Fibroblast of skin of scalp (primary cell): ENCODE measurements at regions not wholly inside any gene's neighbourhood (a gene's known extent, or its start where the extent isn't known, plus 50 kb on each side); places are given as distances from the start of the nearest gene placed in this dataset.
"Not testable (repeated sequence)": the region's sequence is repeated elsewhere in the genome, so short reads cannot be mapped to it uniquely, and the experiment has no call there.

ENCODE experiments used
- DNase-seq: peaks from one replicate; pipeline ENCODE4 v3.0.0-alpha.2; 2013

DNA sequence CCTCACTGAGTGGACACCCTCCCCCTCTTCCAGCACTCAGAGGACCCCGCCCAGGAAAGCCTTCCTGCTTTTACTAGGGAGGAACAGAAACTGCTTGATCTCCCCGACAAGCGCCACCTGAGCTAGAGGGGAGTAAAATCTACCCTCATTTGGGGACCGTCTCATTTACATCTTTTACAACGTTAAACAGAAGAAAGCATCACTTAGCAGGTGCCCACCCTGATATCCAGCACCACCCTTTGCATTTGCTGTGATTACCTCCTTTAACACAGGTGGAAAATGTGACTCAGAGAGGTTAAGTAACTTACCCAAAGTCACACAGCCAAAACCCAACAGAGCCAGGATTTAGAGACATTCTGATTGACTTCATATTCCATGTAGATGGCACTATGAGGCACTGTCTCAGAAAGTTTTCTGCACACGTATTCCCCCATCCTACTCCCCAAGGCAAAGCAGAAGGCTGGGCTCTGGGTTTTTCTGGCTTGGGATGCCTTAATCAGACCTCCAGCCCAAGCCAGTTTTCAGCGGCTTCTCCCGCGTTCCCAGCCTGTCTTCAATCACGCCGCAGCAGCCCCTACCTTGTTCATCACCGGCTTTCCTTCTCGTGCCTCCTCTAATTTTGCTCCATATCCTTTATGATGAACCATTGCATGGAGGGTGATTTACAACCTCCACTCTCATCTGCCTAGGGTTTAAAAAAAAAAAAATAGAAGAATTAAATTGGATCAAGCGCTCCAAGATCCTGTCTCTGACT is 314.6 kb upstream of the PROK2 start:
- no peak for DNase-seq

GRCh38 chr3:72097053-72097452 is 312.1 kb upstream of the PROK2 start:
- no peak for DNase-seq

DNA sequence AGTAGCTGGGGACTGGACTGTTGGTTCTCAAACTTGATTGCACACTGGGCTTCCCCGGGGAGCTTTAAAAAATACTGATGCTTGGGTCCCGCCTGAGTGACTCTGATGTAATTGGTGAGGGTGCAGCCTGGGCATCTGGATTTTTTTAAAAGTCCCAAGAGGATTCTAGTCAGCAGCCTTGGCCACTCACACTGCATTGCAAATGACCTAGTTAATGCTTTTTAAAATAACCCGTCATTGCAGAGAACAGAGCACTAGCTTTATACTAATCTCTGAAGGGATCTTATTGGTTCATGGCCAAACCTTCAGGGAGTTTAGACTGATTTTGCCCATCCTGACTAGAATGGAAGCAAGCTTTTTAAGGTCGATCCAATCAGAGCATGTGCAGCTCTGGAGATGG is 310.6 kb upstream of the PROK2 start:
- peak; percentile 6 for DNase-seq

DNA sequence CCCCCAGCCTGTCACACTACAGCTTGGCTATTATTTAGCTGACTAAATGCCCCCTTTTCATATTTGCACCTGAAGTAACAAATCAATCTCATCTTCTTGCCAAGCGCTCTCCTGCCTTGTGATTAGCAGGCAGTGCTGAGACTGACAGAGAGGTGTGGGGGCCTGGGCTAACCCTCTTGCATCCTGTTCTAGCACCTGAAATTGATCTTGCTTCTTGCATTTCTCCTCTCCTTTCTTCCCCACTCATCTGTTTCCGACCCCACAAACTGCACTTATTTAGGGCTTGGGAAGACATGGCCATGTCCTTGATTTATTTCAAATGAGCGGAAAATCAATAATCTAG is 309.0 kb upstream of the PROK2 start:
- no peak for DNase-seq

- DNase-seq: no peak
Measured at GRCh38 chr3:72093270-72093991, 308.5 kb upstream of the PROK2 start.

- peak; percentile 12 for DNase-seq
Measured at GRCh38 chr3:72092778-72093177, 307.8 kb upstream of the PROK2 start.

- DNase-seq: no peak
Measured at GRCh38 chr3:72088486-72089025, 303.6 kb upstream of the PROK2 start.

GRCh38 chr3:72087420-72087819 is 302.5 kb upstream of the PROK2 start:
- DNase-seq: no peak

GRCh38 chr3:72086743-72087087 is 301.8 kb upstream of the PROK2 start:
- no peak for DNase-seq

DNA sequence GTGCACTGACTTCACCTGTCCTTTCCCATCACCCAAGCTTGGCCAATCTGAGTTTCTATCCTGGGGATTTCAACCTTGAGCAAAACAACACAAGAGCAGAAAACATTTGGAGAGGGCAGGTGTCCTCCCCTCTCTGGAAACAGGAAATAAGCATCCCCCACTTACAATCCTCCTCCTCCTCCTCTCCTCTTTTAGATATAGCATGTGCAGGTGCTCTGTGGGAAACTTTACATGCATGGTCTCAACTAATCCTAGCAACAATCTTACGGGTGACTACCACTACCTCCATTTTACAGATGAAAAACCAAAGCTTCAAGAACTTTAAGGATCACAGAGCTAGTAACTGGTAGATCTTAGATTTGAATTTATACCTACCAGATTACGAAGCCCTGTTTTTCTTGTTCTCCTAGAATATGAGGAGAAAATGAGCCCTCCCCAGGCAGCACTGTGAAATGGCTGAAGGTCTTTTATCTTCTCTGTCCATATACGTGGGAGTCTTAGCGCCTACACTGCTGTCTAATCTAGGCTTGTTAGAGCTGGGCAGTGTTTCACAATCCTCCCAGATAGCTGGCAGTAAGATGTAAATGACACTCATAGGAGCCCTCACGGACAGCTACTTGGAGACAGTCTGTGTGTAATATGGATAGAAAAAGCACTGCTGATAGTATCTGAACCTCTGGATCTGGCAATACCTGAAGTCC is 301.2 kb upstream of the PROK2 start:
- DNase-seq: no peak

DNA sequence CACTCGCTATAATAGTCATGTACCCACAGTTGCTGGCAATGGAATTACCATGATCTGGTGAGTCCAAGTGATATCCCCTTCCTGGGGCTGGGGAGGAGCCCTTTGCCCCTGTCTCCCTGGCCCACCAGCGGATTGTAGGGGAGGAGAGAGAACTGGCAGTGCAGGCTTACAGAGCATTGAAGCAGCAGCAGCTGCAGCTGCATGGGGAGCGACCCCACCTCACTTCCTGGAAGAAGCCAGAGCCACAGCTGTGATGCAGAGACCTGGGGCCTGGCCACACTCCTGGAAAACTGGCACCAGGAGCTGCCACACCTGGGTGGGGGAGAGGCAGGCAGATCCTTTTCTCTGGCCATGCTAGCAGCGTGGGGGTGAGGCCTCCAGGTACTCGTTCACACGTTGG is 300.1 kb upstream of the PROK2 start:
- DNase-seq: no peak

- no peak for DNase-seq
Measured at GRCh38 chr3:72082776-72083462, 298.0 kb upstream of the PROK2 start.

GRCh38 chr3:72082186-72082715 is 297.3 kb upstream of the PROK2 start:
- no peak for DNase-seq

- no peak for DNase-seq
Measured at GRCh38 chr3:72081471-72082185, 296.7 kb upstream of the PROK2 start.

DNA sequence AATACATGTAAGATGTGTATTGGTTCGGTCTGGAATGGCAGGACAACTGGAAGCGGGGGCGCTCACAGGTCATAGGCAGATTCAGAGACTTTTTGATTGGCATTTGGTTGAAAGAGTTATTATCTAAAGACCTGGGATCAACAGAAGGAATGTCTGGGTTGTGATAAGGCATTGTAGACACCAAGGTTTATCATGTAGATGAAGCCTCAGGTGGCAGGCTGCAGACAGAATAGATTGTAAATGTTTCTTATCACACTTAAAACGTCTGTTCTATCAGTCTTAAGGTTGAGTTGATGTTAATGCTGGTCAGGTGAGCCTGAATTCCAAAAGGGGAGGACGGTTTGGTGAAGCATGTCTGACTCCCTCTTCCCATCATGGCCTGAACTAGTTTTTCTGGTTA is 295.9 kb upstream of the PROK2 start:
- no peak for DNase-seq

DNA sequence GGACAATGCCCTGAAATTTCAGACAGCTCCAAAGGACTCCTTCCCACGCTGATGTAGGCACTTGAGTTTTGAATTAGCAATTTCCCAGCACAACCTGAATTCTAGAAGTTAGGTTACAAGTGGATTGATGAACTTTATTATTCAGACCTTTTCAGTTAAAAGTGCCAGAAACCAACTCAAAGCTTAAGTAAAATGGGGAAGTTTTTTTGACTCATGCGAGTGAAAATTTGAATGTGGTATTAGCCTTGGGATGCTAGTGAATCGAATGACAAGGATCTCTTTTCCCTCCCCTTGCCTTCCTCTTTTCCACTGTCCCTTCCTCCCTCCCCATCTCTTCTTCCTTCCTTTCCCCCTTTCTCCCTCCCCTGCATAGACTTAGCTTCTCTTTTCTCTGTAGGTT is 295.1 kb upstream of the PROK2 start:
- no peak for DNase-seq

DNA sequence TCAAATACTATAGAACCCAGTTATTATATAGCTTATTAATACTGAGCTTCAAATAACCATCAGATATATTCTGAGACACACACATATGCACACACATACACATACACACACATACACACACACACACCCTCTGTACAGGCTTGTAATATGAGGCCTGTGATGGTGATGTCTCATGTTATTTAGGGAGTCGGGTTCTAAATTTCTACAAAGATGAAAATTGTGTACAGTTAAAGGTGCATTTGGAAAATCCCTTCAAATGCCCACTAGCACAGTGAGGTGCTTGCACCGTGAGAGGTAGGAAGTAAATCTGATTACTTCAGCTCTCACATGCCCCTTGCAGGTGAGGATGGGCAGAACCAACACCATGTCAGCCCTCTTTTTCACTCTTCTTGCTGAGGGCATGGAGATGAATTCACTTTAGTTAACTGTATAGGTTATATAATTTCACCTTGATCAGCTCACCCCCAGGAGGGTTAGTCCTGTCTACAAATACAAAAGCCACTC is 294.5 kb upstream of the PROK2 start:
- DNase-seq: no peak

GRCh38 chr3:72078676-72079368 is 293.9 kb upstream of the PROK2 start:
- DNase-seq: no peak

DNA sequence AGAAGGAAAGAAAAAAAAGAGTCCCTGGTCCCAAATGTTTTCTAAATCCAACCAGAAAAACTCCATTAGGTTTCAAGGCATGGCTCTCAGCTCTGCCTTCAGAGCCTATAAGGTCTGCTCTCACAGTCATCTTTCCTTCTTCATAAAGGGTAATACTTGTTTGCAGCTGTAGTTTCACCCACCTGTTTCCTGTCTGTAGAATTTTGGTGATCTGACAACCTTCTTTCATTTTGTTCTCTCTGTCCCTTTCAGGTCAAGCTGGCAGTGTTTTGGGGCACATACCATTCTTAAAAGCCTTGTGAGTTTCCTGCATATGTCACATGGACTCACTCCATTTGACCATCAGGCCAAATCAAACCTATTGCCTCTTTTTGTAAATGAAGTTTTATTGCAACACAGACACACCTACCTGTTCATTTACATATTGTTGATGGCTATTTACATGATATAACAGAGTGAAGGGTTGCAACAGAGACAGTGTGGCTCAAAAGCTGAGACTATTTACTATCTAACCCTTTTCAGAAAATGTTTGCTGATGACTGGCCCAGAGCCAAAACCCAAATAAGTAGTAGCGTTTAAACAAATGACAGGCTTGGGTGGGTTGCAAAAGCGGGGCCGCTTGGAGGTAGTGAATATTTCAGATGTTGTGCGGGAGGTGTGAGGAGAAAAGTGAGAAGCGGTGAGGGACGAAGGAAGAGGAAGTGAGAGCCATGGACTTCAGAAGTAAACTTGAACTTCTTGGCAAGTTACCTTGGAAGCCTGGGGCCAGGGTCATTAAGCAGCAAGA is 292.7 kb upstream of the PROK2 start:
- no peak for DNase-seq

DNA sequence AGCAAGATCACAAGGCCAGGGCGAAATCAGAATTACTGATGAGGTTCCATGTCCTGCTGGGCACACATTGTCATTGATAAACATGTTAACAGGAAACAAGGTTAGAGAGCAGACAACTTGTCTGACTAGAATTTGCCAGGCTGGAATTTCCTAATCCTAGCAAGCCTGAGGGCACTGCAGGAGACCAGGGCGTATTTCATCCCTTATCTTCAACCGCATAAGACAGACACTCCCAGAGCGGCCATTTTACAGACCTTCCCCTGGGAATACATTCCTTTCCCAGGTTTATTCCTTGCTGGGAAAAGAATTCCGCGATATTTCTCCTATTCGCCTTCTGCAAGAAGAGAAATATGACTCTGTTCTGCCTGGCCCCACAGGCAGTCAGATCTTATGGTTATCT is 290.9 kb upstream of the PROK2 start:
- not testable (repeated sequence) for DNase-seq
